GM18507 (cell line): ENCODE measurements at regions not wholly inside any gene's neighbourhood (a gene's known extent, or its start where the extent isn't known, plus 50 kb on each side); places are given as distances from the start of the nearest gene placed in this dataset.

Experiments used
- DNase-seq: peaks from one replicate; pipeline ENCODE4 v3.0.0; 2011; ENCODE audit warnings: low read depth; ENCODE audit not compliant: insufficient read length; ENCODE audit errors: extremely low spot score
- FAIRE-seq: peaks from 2 replicates; lab custom pipeline; 2011; peaks lifted over from hg19 to GRCh38; lab: Jason Lieb, UNC

DNA sequence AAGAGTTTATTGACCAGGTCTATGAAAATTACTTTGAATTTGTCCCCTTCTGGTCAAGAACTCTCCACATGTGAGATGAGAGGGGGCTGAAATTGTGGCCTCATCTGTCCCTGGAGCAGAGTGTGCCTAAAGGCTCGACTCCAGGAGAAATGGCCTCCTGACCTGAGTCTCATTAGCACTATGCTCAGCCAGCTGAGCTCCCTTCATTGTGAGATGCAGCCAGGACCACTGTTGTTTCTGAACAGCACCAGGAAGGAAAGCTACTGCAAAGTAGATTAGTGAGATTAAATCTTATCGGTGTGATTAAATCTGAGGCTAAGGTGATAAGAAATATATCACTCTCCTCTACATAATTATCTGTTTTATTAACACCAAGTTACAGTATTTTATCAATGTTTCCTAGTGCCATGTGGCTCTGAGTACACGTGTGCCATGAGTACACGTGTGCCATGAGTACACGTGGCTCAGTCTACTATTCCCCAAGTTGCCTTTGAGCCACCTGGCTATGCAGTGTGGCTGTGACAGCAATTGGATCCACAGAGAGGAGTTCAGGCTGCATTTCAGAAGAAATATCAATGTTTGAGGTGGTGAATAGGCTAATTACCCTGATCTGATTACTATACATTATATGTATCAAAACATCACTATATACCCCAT, 126.9 kb downstream of the IPMK start:
- no peak for FAIRE-seq
- DNase-seq: no peak

DNA sequence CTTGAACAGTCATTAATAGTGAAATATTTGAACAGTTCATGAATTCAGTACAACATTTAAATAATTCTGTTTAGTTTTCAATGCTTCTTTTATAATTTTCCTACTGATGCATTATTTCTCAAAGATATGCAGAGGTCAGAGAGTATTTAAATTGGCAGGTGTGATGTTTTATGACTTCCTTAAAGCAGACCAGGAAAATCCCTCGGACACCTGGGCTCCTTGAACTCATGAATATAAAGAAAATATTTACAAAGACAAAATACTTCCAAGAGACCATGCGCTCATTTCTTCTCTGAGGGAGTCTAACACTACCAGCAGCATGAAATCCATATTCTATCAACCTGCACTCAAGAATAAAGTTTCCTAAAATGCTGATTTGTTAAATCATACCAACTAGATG, 127.6 kb downstream of the IPMK start:
- no peak for FAIRE-seq
- DNase-seq: no peak

DNA sequence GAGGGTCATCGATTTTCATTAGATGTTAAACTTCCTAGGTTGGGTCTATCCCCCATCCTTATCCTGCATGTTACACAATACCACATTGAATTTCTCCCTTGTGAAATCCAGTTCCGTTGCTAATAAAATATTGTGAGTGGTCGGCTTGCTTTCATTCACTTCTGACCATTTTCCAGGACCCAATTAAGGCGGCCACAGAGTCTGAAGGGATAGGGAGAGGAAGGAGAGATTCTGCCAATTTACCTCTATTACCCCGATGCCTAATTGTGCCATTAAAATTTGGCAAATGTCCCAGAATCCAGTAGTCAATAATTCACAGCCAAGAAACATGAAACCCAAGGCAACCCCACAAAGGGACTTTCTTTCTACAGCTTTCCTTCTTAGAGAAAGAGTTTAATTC, 129.9 kb downstream of the IPMK start:
- DNase-seq (no peak), FAIRE-seq (no peak)

DNA sequence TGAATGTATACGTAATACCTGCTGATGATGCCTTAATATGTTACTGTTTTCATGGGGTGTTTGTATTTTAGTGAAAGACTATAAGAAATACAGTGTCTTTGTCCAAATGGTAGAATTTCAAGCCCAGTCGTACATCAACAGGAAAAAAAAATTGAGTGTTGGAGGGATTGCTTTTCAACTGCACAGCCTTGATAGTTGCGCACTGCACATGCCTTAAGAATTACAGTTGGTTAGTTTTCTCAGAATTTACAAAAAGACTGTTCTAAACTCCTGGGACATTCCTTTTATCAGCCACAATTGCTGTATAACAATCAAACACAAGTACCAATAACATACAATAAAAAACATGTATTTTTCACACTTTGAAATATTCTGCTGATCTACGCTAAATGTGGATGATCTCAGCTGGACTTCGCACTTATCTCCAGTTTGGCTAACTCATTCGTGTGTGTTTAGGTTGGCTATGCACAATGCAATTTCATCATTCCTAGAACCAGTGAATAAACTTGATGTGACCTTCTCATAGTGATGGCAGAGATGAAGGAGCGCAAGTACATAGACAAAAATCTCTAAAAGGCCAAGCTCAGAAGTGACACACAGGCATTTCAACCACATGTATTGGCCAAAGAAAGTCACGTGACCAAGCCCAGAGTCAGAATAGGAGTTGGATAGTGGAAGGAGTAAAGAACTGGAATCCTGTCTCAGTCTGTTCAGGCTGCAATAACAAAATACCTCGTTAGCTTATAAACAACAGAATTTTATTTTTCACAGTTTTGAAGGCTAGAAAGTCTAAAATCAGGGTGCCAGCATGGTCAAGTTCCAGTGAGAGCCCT, 152.3 kb downstream of the IPMK start:
- FAIRE-seq (no peak), DNase-seq (no peak)

DNA sequence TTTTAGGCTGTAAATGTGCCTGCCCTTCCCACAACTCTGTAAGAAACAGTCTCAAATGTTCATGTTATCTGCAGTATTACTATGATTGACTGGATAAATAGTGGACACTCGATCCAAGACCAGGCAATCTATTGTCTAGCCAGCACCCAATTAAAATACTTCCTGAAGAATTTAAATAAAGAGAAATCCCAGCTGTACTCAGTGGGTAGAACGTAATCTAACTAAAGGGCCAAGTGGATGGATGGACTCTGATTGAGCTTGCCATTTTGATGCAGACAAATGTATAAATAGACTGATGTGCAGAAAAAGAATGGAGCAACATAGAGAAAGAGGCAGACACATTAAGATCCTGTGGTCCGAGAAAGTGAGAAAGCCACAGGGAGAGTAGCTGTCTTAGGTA, 158.0 kb downstream of the IPMK start:
- FAIRE-seq: no peak
- no peak for DNase-seq

DNA sequence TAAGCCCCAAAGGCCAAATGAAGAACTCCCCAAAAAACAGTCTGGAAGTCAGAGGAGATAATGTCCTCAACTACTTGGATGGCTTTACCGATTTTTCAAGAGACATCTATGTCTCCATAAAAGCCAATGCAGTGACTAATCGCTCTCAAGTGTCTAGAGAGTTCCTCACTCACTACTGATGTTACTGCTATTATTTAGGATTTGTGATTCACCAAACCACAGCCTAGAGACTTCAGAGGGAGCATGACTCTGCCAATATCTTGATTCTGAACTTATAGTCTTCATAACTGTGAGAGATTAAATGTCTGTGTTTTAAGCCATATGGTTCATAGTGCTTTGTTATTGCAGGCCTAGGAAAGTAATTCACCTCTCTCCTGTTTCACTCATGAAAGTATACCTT, 160.2 kb downstream of the IPMK start:
- FAIRE-seq (no peak), DNase-seq (no peak)

DNA sequence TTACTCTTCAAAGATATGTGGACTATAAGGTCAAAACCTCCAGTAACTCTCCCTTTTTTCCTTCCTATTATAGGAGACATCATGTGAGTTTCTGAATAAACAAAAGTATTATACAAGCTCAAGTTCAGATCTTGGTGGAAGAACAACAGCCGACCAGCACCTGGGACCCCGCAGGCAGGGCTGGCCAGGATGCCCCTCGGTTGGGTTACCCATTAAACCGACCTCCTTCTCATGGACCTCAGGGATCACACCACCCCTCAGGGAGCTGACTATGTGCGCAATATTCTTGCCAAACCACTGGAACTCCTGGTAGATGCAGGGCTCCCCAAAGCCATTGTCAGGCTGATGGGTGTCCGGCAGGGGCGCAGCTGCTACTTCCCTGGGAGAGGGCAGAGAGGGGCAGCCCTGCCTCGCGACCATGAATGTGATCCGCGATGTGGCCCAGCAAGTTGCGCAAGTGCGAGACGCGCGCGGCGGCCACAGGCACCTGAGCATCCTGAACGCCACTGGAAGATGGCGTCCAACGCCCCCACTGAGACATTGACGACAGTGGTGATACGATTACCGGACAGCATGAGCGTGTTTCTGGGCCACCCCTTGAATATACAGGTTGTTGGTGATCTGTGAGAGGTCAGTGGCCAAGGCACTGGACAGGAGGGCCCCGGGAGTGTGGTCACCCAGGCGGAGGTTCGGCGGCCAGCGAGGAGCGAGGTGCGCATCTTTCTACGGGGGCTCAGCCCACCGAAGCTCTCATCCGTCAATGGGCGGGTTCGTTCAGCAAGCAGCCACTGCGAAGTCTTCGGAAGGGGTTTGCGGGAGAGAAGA, 161.3 kb downstream of the IPMK start:
- DNase-seq (no peak), FAIRE-seq (no peak)

DNA sequence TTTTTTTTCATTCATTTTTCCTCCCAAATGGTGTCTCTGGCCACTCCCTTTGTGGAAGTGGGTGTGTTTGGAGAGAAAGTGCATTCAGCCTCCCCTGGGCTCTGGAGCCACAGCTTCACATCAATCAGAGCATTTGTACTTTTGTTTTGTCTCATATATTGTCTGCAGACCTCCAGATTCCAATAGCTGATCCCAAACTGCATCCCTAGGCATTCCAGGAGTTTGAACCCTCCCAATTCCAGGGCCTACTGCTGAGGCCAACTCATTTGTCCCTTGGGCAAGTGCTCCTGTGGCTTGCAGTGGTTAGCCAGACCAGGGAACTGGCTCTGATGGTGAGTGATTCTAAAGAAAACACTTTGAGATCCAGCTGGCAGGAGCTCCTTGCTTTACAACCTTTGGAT, 163.3 kb downstream of the IPMK start:
- FAIRE-seq (no peak), DNase-seq (no peak)

DNA sequence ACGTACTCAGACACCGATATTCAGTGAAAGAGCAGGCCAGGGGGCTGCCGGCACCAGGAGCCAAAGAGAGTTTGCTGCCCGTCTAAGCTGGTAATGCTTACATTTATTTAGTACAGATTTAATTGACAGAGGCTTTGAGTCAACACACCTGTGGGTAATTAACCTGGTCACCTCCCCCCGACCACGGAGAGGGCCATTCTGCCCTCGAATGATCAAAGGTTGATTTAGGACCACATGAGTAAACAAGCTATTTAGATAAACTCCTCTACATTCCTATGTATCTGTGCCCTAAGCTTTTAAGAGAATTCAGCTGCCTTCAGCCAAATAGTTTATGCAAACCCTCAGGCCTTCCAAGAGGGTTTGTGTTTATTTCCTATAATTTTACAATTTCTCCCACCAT, 164.8 kb downstream of the IPMK start:
- DNase-seq (no peak), FAIRE-seq (no peak)

DNA sequence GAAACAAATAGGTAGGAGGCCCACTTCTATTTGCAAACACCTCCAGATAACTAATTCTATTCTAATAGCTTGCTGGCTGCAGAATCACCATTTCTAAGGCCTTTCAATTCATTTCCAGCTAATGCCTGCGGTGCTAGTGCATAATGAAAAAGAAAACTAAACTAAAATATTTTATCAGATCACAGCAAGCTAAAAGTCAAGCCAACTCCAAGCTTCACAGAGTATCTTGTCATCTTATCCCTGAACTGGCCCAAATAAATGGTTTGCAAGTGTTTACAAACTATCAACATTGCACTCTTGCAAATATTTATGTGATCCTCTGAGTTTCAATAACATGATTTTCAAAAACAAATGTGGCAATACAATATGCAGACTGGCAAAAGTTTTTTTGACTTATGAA, 166.0 kb downstream of the IPMK start:
- no peak for DNase-seq
- FAIRE-seq: no peak

DNA sequence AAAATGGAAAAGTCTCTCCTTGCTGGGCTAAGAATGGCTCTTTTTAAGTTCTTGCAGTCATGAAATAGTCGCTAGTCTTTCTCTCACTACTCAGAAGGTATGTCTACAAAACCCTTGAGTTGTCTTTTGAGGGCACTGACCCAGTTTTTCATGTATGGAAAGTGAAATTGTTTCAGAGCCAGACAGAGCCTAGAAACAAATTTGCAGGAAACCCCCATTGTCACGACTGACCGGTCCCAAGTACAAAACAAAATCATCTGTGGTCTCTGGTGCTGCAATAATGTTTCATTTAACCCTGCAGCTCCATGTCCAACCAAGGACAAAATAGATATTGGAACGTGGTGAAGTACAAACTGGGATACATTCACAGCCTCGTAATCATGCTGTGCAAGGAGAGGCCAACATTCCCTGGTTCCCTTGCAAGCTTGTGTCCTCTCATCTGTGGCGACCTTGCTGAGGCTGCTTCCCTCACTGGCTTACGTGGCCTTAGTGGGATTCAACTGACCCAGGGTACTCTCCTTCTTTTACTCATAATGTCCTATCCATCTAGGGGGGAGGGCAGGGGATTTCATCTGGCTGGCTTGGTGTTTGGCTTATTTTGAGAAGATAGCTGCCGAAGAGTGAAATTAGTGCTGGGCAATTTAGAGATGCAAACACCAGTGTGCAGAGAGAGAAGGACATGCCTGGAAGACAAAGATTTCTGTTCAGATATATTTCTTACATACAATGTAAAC, 172.5 kb downstream of the IPMK start:
- DNase-seq: no peak
- FAIRE-seq: no peak

DNA sequence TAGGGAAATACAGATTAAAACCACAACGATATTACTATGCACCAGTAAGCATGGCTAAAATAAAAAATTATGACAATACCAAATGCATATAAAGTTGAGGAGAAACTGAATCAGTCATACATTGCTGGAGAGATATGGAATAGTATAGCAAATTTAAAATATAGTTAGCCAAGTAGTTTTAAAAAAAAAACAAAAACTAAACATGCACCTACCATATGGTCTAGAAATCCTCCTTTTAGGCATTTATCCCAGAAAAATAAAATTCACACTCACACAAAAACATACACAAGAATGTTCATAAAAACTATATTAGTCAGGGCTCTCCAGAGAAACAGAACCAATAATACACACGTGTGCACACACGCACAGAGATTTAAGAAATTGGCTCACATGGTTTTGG, 175.8 kb downstream of the IPMK start:
- DNase-seq: no peak

DNA sequence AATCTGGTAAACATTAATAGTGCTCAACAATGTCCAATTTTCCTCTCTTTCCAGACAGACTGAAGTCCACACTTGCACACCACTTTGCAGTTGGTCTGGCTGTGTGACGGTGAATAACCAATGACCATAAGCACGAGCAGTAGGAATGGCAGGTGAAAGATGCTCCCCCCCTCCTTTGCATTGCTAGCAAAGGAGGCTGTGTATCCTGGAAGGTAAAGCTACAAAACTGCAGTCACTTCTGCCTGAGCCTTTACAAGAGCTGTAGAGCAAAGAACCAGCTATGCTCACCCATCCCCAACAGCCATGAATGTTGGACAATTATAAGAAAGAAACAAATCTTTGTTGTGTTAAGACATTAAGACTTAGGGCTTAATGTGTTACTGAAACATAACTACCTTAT, 178.0 kb downstream of the IPMK start:
- FAIRE-seq (no peak), DNase-seq (no peak)

More for the DNA sequence above, 175.8 kb downstream of the IPMK start:
- no peak for FAIRE-seq

DNA sequence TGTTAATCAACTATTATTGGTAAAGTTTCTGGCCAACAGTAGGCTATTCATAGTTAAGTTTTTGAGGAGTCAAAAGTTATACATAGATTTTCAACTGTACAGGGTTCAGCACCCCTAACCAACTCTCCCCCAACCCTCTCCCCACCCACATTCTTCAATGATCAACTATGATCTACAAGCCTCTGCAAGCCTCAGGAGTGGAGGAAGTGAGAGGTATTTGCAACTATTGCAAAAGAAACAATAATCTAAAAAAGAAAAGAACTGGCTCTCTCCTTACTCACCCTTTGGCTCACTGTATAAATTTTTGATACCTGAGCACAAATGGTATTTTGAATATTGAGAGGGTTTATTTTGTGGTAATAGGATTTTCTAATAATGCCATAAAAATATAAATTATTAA, 179.8 kb downstream of the IPMK start:
- no peak for DNase-seq
- no peak for FAIRE-seq

DNA sequence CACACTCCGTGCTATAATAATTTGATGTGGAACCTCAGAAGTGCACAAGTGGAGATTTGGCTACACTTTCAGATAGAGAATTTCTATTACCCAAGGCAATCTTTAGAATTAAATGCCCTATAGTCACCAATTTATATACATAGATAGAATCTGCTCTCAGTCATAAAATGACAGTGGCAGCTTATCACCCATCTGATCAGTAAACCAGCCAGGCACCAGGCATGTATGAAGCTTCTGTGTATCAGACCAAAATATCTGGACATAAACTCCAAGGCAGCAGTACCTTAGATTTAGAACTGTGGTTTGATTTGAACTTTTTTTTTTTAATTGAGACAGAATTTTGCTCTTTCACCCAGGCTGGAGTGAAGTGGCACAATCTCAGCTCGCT, 180.9 kb downstream of the IPMK start:
- no peak for FAIRE-seq

DNA sequence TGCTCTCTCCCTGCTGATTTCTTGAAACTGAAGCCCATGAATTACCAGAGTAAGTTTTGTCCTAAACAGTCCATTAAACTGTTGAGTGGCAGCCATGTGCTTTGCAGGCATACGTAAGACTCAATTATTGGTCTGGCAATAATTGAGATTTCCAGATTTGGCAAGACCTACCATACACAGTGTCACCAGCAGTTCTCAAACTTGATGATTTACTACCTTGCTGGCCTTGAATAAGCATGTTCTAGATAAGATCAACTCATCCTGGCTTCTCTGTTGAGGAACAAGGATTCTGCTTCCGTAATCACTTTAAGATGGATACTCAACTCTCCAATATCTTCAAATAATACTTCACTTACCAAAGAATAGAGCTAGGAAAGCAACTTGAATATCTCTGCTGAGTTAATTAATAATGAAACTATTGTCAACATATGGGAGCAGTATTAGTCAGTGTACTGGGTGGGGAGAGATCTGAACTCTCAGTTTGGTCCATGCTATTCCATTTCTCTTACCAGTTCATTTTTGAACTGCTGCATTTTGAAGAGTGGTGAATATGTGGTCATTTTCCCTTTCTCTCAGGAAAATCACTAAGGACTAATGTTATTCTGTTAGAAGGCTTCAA, 181.4 kb downstream of the IPMK start:
- FAIRE-seq (no peak), DNase-seq (no peak)

More for the DNA sequence above, 180.9 kb downstream of the IPMK start:
- no peak for DNase-seq

DNA sequence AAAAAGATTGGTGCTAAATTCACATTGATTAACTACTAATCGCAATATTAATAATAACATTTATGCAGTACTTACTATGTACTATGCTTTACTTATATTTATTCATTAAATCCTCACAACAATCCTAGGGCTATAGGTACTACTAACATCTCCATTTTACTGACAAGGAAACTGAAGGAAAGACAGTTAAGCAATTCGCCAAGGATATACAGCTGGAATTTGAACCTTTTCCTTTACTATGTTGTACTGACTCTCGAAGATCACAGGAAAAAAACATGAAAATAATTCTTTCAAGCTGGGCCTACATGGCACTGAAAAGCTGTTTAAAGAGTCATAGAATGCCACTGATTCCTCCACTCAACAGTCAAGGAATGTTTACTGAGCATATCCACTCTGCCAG, 185.4 kb downstream of the IPMK start:
- DNase-seq (no peak), FAIRE-seq (no peak)

DNA sequence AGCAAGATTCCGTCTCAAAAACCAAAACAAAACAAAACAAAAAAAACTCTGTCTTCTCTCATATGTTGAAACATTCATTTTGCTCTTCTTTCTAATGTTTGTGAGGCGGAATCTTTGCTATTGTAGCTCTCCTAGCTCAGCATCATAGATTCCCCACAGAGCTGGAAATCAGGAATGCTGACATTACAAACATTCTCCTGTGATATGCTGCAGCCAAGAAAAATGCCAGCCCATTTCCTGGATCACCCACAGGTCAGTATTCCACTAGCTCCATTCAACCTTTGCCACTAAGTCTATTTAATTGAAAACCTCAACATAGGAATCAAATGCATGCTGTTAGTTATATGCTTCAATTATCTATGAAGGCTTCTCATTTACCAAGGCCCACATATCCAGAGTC, 186.3 kb downstream of the IPMK start:
- no peak for FAIRE-seq
- DNase-seq: no peak

DNA sequence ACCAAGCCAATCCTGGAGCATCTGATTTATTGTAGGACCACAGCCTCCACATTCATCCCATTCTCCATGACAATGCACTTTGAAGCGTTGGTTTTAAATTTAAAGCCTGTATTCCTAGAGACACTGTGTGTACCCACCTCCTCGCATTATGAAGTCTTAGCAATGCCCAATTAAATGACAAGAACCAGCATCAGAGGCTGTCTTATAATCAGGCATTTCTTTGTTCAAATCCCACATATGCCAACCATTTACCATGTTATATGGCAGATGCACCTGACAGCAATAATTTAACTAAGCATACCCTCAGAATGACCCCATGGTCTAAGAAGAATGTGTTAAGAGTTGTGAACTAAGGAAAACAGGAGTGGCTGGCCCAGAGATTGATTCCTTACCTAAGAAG, 188.2 kb downstream of the IPMK start:
- no peak for FAIRE-seq
- DNase-seq: no peak
